B cell (primary cell): ENCODE measurements at regions not wholly inside any gene's neighbourhood (a gene's known extent, or its start where the extent isn't known, plus 50 kb on each side); places are given as distances from the start of the nearest gene placed in this dataset.

Experiments used
- EZH2 ChIP-seq: IDR thresholded peaks from 2 replicates; pipeline ENCODE4 v1.6.1; 2012; ENCODE audit warnings: borderline replicate concordance, low read depth, mild to moderate bottlenecking, moderate library complexity, low read length; ENCODE audit not compliant: insufficient read depth, poor library complexity, severe bottlenecking
- TF ChIP-seq, protein P1 (sequence below): fragments of 200-600 bp; IDR thresholded peaks from one replicate; pipeline ENCODE4 v1.8.0; 2022; ENCODE audit warnings: antibody characterized with exemption, mild to moderate bottlenecking

DNA sequence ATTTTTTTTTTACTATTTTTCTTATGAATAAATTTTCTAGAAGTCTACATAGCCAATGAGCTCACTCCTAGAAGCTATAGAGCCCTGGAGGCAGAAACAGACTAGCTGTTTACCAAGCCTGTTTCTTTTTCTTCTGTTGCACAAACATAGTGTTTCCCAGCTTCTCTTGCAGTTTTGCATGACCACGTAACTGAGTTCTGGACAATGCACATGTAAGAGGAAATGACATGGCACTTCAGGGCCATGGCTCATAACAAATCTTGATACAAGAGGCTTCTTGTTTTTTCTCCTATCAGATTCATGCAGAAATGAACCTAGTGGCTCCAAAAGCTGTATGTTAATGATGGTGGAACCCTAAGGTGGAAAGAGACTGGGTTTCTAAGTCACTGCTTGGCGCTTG is 127.4 kb downstream of the ZNF330 start:
- TF ChIP-seq, protein P1, sequence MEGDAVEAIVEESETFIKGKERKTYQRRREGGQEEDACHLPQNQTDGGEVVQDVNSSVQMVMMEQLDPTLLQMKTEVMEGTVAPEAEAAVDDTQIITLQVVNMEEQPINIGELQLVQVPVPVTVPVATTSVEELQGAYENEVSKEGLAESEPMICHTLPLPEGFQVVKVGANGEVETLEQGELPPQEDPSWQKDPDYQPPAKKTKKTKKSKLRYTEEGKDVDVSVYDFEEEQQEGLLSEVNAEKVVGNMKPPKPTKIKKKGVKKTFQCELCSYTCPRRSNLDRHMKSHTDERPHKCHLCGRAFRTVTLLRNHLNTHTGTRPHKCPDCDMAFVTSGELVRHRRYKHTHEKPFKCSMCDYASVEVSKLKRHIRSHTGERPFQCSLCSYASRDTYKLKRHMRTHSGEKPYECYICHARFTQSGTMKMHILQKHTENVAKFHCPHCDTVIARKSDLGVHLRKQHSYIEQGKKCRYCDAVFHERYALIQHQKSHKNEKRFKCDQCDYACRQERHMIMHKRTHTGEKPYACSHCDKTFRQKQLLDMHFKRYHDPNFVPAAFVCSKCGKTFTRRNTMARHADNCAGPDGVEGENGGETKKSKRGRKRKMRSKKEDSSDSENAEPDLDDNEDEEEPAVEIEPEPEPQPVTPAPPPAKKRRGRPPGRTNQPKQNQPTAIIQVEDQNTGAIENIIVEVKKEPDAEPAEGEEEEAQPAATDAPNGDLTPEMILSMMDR, result no peak
- no peak for TF ChIP-seq EZH2
